HG03558 (cell line): ENCODE measurements at regions not wholly inside any gene's neighbourhood (a gene's known extent, or its start where the extent isn't known, plus 50 kb on each side); places are given as distances from the start of the nearest gene placed in this dataset.

Experiments
- ATAC-seq: cut with Tn5 transposase; IDR thresholded peaks from one replicate; pipeline ENCODE4 v1.9.1; 2021; ENCODE audit warnings: moderate number of reproducible peaks; ENCODE audit not compliant: unreplicated experiment; ENCODE audit errors: extremely low read depth

DNA sequence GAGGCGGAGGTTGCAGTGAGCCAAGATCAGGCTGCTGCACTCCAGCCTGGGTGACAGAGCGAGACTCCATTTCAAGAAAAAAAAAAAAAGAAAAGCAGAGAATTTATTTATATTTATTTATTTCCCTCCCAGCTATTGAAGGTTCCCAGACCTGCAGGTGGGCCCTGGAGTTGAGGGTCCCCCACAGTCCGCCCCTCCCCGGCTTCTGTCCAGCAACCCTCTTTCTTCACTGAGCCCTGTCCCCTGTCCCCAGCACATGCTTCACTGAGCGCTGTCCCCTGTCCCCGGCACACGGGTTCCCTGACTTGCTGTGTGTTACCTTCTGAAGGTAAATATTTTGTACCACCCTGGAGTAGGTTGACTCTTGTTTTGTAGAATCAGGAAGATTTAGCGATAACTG lies 301.7 kb upstream of the PITRM1 start:
- ATAC-seq, result no peak

GRCh38 chr10:3473271-3473670 lies 300.7 kb upstream of the PITRM1 start:
- no peak for ATAC-seq

GRCh38 chr10:3472287-3473051 lies 299.9 kb upstream of the PITRM1 start:
- ATAC-seq, result no peak

- no peak for ATAC-seq
These were observed 299.3 kb upstream of the PITRM1 start for GRCh38 chr10:3471927-3472286.

- ATAC-seq, result no peak
These were observed 298.9 kb upstream of the PITRM1 start for GRCh38 chr10:3471472-3471871.

GRCh38 chr10:3470191-3470590 lies 297.6 kb upstream of the PITRM1 start:
- ATAC-seq, result no peak

DNA sequence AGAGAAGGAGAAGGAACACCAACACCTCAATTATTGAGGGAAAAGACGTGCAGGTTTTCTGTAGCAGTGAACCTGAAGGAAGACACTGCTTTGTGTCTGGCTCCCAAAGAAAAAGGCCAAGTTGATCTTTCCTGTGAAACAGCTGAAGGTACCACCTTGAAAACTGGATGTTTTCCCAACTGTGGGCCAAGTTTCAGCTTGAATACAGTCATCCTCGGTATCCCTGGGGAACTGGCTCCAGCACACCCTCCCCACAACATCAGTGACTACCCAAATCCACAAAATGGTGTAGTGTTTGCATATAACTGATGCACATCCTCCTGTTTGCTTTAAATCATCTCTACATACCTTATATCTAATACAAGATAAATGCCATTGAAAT lies 297.0 kb upstream of the PITRM1 start:
- ATAC-seq, result no peak

- no peak for ATAC-seq
These were observed 296.5 kb upstream of the PITRM1 start for GRCh38 chr10:3468919-3469638.

DNA sequence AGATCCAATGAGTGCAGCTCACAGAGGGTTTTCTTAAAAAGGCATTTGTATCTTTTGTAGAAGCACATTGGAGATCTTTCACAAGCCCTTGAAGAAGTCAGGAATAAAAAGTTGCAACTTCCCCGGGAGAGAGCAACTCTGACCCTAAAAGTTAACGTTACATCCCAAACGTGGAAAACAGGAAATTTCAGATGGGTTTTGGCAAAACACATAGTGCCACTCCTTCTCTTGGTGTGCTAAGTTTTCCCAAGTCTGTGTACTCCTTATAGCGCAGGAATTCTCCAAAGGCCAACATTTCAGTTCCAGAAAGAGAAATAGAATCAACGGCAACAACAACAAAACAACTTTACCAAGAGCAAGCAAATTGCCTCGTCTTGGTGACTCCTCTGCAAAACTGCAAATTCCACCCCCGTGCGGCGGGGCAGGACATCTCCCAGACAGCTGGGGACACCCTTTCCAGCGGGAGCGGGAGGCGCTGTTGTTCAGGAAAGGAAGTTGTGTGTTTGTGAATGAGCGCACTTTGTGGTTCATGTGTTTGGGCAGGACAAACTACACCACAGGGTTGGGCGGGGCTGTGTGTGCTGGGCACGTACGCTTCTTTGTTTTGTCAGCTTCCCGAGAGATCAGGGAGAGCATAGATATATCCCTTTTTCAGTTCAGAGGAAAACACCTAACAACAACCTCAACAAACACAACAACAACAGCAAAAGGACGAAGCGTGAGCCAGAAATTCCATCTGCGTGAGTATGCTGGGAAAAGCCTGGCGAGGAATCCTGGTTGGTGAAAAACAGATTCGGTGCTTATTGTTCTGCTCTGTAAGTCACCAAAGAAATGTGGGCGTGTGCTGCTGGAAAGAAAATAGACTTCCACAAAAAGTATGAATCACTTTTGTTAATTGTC lies 294.7 kb upstream of the PITRM1 start:
- ATAC-seq, result no peak

DNA sequence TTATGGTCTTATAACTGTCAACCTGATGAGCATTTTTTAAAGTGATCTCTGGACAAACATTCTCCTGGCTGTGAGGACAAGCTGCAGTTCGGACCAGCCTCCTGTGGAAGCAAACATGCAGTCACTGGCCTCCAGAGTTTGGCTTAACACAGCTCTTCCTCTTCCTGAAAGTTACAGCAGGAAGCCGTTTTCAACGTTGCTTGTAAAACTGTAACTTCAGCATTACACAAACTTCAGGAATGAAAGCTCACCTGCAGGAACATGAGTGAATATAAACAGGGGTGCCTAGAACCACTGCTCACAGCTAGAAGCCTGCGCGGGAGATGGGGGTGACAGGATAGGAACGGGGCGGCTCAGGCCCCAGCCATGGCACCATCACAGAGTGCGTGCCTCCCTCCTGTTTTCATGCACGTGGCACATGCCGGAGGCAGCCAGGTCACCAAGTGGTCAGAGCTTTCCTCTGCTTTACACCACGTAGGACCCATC lies 292.9 kb upstream of the PITRM1 start:
- ATAC-seq, result no peak

DNA sequence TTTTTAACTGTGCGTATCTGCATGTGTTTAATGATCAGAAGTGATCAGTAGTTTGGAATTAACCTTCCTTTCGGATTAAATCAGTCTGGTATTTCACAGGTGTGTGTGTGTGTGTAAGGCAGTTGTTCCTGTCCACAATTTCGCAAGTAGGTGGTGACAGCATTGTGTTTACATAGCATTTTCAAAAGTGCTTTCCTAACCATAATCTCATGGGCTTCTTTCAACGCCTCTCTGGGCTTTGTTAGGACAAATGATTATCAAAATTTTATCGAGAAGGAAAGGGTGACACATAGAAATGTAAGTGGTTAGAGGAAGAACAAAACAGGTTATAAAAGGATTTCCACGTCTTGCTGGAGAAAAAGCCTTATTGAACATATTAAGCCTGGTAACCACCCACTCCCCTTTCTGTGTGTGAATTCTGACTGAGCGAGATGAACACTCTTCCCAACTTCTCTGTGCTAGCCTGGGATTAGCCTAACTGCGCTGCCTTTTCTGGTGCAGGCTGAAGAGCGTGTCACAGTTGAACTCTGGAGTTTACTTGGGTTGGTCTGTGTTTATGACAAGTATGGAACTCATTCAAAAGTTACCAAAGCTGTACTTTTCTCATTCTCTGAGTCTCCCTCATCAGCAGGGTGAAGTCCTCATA lies 292.3 kb upstream of the PITRM1 start:
- no peak for ATAC-seq

- no peak for ATAC-seq
These were observed 288.0 kb upstream of the PITRM1 start for GRCh38 chr10:3460420-3461128.

DNA sequence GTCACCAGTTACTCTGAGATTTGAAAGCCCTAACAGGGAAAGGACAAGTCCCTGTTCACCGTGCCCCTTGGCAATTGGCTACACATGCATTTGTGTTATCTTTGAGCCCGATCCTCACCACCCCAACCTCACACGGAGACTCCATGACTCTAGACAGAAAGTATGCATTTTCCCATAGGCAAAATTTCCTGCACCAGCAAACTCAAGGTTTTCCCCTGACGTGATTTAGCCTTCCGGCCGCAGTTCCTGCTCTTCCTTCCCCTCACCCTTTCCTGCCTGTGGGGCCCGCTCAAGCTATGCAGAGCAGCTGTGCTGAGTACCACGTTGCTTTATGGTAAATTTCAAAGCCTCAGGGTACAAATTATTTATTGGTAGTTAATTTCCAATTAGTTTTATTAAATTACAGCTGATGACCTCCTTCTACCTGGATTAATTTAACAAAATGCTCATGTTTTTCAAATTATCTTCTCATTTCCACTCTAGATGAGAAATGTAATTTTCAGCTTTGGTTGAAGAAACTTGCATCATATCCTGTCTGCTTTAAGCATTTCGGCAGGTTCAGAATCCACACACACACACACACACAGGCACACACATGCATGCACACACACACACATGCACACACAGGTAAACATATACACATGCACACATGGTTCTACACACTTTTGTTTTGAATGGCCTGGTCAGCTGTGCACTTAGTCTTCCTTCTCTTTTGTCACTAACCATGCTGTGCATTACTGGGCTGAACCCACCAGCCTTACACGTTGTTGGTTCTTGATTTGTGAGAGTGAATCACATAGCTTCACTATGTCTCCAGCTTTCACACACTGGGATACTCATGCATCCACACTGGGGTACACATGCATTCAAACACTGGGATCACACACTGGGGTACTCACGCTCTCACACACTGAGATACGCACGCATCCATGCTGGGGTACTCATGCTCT lies 283.1 kb upstream of the PITRM1 start:
- no peak for ATAC-seq

- ATAC-seq, result no peak
These were observed 280.2 kb upstream of the PITRM1 start for GRCh38 chr10:3452683-3453361.

DNA sequence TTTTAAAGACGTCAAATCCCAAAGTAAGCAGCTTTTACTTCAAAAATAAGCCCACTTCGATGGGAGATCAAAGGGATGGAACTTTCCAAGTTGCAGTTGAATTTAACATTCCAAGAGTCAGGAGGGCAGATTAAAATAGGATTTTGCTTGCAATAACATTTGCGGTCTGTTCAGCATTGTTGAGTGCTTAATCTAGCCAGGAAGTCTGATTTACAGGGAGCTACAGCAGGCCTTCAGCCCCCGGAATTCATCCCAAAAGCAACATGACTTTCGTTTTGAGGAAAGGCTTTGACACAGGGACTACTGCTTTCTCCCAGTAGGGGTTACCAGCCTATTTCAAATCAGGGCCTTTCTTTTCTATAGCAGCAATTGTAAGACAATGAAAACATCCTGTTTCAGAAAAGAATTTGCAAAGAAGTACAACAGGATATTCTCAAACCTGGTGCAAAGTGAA lies 279.6 kb upstream of the PITRM1 start:
- no peak for ATAC-seq

- no peak for ATAC-seq
These were observed 279.1 kb upstream of the PITRM1 start for GRCh38 chr10:3451516-3452172.

- no peak for ATAC-seq
These were observed 273.6 kb upstream of the PITRM1 start for GRCh38 chr10:3446221-3446620.
